ENCODE measurements at regions not wholly inside any gene's neighbourhood (a gene's known extent, or its start where the extent isn't known, plus 50 kb on each side); places are given as distances from the start of the nearest gene placed in this dataset.

DNA sequence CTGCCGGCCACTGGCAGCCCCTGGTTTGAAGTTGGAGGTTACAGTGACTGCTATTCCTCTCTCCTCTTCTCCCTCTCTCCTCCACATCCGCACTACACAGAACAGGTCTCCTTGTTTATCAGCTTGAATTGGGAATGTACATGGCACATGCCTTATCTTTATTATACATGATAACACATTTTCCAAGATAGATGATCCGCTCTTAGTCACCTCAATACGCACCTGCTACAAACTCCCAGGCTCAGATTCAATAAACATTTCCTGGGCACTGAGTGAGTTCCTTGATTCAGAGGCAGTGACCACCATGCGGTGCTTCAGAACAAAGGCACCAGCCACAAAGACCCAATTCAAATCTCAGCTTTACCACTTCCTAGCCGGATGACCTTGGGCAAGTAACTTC, 227.7 kb downstream of the TSHZ3 start:
- no peak for DNase-seq (ENCODE audit: low read depth in 1 of 2, low spot score in 1 of 2)

DNA sequence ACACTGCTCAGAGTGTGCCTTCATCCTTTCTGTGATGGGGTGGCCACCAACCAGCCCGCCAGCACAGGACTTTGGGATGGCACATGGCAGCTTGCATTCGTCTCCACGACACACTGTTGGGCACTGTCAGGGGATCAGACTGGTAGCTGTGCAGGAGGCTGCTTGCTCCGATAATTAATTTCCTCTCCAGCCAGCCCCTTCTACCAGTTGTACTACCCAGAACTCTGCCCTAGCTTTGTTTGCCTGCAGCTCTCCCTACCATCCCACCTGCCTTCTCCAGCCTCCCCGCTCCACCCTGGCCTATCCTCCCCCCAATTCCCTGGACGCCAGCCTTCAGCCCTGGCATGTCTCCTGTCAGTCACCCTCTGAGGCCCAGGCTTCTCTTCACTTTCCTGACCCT, 228.3 kb downstream of the TSHZ3 start:
- DNase-seq (ENCODE audit: low read depth in 1 of 2, low spot score in 1 of 2) = no peak

DNA sequence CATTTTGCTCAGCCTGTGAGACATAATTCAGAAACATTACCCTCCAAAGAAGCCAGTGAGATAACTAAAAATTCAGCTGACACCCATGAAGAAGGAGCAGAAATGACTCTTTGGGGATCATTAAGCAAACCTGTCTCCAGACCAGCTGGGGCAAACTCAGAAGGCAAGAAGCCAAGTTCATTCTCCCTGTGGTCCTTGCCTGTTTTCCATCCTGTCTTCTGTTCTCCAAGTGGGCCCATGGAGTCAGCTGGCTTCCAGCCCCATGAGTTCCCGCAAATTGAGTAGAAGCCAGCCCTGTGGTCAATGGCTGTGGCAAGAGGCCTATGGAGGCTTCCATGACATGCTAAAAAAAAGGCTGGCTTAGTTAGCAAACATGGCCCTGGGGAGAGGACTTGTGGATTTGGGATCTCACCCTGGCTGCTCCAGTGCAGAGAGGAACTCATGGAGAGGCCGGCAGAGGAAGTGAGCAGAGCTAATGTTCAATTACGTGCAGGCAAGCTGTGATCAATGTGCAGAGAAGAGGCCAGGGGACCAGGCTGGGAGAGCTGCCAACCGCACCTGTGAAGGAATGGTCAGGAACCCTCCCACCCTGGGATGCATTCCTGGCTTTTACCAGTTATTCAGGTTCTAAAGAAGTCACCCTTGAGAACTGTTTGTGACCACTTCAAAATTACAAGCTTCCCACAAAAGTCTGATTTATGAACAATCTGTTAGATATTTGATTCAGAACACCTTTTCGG, 229.1 kb downstream of the TSHZ3 start:
- no peak for DNase-seq (ENCODE audit: low read depth in 1 of 2, low spot score in 1 of 2)

DNA sequence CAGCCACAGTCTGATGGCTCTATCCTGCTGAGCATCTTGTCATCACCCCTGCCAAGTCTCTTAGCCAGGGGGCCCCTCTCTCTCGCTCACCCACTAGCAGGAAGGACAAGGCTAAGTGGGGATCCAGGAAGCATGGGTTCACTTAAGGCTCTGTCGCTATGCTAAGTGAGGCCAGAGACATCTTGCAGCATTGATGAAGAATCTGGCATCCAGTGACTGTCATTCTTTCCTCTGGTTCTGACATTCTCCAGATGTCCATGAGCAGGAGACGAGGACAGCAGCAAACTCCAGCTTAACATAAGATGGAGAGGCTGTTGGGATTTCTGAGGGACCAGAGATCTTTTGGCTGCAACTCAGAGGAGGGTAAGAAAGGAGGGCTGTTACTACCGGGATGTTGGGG, 230.2 kb downstream of the TSHZ3 start:
- no peak for DNase-seq (ENCODE audit: low read depth in 1 of 2, low spot score in 1 of 2)

DNA sequence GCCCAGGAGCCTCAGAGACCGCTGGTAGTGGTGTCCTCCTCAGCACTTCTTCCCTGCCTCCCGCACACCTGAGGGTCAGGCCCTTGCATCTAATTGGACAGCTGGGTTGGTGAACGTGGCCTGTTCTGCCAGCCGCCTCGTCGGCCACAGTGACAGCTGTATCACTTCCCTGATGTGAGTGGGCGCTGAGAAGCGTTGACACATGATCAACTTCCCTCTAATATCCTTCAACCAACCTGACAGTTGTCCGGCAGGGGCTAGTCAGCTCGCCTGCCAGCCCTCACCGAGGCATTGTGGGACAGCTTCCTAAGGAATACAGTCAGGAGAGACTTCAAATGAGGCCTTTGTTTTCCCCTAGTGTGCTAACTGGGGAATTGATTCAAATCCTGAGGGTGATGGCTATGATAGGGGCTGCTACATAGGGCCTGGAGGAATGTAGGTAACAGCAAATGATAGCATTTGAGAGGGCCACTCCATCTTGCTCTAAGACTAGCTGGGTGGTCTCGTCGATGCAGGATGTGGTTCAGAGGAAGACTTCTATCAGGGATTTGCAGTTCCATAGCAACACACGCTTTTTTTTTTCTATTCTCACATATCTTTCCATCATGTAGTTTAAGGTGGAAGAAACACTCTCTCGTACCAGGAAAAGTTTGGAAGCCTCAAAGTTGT, 230.8 kb downstream of the TSHZ3 start:
- no peak for DNase-seq (ENCODE audit: low read depth in 1 of 2, low spot score in 1 of 2)

DNA sequence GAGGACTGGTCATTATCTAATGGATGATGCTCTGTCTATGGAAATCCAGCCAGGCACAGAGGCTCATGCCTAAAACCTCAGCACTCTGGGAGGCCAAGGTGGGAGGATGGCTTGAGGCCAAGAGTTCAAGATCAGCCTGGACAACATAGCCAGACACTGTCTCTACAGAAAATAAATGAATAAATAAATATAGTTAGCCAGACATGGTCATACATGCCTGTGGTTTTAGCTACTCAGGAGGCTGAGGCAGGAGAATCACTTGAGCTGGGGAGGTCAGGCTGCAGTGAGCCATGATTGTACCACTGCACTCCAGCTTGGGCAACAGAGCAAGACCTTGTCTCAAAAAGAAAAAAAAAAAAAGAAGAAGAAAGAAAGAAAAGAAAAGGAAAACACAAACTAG, 234.7 kb downstream of the TSHZ3 start:
- no peak for DNase-seq (ENCODE audit: low read depth in 1 of 2, low spot score in 1 of 2)

DNA sequence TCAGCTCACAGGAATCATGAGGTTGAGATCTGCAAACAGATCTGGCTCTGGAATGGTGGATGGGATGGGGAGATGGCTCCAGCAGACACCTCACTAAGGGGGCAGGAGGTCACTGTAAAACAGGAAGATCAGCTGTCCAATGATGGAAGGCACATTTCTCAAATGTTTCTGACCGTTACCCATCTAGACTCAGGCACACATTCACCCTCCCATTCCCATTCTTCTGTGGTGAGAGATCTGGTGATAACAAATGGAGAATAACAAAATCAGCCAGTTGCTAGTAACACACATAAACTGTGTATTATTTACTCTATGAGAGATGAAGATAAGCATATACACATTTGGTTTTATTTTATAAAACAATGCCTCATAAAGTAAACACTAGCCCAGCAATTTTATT, 235.9 kb downstream of the TSHZ3 start:
- no peak for DNase-seq (ENCODE audit: low read depth in 1 of 2, low spot score in 1 of 2)

DNA sequence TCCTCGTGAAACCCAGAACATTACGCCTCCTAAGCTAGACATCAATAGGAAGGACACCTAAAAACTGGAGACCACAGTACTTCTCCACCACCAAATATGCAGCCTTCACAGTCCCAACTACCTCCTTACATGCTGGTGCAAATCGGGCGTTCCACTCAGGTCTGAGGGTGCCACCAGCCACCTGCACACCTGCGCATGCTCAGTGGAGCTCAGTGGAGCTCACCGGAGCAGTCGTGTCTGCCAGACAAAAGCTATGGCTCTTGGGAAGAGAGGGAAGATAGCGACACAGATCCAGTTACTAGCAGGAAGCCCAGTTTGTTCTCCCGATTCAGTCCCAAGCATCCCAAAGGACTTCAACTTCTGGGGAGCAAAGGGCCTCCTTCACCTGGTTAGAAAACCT, 237.1 kb downstream of the TSHZ3 start:
- no peak for DNase-seq (ENCODE audit: low read depth in 1 of 2, low spot score in 1 of 2)

DNA sequence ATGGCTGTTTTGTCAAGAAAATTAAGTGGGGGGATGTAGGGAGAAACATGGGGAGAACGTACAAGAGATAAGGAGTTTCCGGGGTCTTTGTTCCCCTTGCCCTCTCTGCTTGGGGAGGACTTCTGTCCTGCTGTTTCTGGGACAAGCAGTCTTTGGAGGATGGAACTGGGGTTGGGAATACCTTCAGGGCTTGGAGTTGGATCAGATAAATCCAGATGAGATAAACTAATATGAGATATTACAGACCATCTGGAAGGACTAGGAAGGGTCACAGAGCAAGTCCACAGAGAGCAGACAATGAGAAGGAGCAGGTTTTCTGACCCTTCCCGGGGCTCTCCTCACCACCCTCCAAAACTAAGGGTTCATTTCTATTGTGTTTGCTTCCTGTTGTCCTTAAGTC, 237.5 kb downstream of the TSHZ3 start:
- no peak for DNase-seq (ENCODE audit: low read depth in 1 of 2, low spot score in 1 of 2)

DNA sequence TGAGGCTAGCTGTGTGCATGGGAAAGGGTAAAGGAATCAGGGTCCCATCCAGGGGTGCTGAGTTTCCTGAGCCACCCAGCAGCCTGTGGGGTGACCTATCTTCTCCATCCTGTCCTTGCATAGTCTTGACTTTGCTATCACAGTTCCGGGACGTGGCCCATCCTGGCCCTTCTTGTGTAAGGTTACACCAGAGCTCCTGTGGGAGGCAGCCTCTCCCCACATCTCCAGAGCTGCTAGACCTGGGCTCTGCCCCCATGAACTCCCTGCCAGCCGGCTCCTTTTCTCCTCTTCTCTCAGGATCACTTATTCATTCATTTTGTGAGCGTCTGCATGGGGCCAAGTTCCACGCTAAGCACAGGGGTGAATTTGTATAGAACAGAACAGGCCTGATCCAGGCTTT, 238.9 kb downstream of the TSHZ3 start:
- DNase-seq (ENCODE audit: low read depth in 1 of 2, low spot score in 1 of 2) = no peak

DNA sequence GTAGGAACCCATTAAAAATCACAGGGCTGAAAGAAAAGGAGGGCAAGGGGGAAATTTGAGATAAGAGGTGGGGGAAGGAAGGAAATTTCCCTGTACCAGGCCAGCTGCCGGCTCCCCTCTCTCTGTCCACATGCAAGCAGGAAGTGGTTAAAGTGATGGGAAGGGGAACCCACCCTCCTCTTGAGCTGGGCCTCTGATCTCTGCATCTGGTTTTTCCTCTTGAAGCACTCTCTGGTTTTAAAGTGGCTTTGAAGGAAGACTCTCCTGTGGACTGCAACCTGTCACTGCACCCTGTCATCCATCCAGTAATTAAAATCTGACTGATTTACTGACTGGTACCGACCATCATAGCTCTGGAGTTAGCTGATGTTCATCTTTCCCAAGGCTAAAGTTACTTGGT, 239.6 kb downstream of the TSHZ3 start:
- DNase-seq (ENCODE audit: low read depth in 1 of 2, low spot score in 1 of 2) = no peak

DNA sequence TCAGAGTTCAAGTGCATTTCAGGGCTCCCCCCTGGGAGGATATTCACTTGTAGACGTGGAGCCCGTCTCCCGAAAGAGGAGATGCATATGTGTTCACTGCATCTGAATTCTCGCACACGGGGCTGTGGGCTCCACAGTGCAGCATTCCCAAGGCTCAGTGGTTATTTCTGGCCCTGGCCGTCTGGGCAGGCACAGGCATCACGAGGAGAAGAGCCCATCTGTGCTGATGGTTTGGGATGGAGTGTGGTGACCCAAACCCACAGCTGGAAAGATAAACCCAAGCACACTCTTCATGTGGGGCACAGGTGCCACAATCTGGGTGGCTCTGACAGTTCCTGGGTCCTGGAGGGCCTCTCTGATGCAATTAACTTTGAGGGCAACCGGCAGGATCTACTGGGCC, 242.1 kb downstream of the TSHZ3 start:
- no peak for DNase-seq (ENCODE audit: low read depth in 1 of 2, low spot score in 1 of 2)

DNA sequence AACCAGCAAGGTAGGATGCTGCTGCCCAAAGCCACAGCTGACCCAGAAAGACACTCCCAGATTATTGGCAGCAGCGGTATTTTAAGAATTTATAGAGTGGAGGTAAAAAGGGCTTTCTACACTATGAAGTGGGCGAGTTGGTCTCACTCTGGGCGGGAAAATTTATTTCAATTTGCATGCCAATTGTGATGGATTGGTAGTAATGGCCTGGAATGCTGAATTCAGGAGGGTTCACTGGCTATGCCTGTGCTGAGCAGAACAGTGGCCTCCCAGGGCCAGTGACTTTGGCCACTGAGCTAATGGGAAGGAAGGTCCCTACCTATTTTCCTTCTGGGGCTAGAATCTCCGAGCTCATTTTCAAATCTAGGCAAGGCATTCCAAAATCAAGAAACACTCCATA, 243.5 kb downstream of the TSHZ3 start:
- DNase-seq (ENCODE audit: low read depth in 1 of 2, low spot score in 1 of 2) = no peak

DNA sequence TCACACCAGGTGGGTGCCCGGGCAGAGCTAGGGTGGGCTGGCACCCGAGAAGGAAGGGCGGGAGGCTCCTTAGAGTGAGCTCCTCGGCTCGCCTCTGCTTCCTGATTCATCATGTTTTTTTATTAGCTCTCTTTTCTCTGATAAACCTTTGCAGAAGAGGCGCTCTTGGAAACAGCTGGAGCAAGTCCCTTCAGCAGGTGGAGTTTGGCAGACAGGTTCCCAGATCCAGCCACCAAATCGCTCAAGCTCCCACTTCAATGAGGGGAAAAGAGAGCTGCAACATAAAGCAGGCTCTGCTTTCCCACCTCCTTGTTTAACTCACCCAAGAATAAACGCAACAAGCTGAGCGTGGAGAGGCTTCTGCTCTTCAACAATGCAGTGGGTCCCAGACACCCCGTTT, 244.8 kb downstream of the TSHZ3 start:
- no peak for DNase-seq (ENCODE audit: low read depth in 1 of 2, low spot score in 1 of 2)

DNA sequence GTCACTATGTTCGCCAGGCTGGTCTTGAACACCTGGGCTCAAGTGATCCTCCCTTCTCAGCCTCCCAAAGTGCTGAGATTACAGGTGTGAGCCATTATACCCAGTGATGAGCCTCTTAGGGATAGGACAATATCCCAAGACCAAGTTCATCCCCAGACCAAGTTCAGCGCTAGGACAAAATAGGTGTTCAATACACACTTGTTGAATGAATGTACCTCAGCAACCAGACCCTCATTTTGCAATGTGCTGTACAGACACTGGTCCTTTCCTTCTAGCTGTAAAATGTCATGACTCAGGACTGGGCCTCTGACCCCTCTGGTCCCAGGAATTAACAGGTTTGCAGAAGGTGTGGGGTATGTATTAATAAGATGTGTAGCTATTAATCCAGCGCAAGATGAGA, 246.0 kb downstream of the TSHZ3 start:
- no peak for DNase-seq (ENCODE audit: low read depth in 1 of 2, low spot score in 1 of 2)

DNA sequence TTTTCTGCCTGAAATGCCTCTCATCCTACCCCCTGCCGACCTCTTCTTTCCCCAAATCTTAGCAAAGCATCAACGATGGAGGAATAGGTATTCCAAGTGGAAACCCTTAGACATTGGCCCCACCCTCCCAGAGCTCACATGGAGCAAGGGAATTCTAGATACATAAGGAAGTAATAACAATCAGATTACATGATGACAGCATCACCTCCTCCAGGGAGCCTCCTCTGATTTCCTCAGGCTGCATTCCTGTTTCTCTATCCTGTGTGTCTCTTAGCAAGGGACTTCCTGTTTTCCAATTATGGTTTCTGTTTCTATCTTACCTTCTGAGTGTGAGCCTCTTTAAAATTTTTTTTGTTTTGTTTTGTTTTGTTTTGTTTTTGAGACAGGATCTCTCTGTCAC, 246.6 kb downstream of the TSHZ3 start:
- no peak for DNase-seq (ENCODE audit: low read depth in 1 of 2, low spot score in 1 of 2)

DNA sequence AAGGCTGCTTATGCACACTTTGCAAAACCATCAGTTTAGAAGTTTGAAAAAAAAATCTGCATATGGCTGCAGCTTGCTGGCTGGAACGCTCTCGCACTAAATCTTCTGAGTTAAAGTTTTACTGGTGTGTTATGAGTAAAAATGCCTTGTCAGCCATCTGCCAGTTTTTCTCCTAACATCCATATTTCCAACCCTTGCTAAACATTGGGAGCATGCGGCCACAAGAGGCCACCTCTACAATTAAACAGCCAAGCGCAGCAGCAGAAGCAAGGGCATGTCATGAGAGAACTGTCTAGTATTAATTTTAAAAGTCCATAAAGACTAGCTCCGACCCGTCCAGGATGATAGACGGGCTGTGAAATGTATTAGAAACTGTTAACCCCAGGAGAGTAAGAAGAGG, 248.3 kb downstream of the TSHZ3 start:
- no peak for DNase-seq (ENCODE audit: low read depth in 1 of 2, low spot score in 1 of 2)

DNA sequence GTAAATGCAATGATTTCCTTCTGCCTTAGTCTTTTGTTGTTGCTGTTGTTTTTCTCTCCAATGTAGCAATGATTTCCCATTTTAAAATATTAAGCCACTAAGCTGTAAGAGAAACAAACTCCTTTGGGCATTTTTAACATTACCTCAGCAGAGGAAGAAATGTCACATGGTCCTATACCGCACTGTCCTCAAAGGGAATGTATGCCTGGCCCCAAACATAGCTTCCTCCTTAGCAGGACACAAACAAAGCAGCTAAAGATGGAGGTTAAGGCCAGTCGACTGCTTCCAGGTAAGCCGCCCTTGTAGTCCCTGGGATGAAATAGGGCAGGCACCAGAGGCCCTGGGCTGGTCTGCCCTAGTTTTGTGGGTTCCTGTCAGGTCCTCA, 249.0 kb downstream of the TSHZ3 start:
- no peak for DNase-seq (ENCODE audit: low read depth in 1 of 2, low spot score in 1 of 2)

DNA sequence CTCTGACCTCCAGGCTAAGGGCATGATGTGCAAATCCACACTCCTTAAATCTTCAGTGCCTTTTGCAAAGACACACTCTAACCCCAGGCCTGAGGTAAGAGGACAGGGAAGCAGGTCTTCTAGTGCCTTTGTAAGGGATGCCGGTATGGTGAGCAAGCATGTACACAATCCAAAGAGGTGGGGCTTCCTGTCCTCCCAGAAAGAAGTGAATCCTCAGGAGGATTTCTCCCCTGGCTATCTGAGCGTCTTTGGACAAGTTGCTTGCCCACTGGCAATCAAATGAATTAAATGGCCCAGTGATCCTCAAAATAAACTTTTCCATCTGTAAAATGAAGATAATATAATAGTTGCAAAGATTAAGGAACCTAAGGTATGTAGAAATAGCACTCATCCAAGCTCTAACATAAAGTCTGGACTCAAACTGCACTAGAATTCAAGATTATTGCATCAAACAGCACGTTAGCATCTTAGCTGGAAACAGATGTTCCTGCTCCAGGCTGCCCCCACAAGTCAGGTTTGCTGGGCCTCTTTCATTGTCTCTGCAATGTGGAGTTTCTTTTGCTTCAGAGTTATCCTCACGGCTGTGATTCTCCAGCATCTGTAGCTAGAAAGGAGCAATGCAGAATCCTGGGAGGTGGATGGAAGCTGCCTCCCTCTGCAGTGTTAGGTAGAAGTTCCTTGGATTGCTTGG, 249.6 kb downstream of the TSHZ3 start:
- no peak for DNase-seq (ENCODE audit: low read depth in 1 of 2, low spot score in 1 of 2)

DNA sequence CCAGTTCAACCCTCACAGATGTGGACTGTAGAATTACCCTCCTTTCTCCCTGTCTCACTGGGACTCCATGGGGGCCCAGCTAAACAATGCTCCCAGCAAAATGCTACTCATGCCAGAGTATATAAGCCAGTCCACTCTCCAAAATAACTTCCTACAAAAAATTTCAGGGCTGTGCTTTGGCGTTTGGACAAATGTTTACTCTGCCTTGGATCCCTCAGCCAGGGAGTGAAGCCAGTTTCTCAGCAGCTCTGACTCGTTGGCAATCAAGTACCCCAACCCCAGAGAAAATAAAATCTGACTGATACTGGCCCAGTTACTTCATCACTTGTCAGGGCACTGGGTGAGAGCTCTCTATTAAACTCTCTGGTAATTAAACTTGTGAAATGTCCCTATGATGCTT, 250.4 kb downstream of the TSHZ3 start:
- no peak for DNase-seq (ENCODE audit: low read depth in 1 of 2, low spot score in 1 of 2)

DNA sequence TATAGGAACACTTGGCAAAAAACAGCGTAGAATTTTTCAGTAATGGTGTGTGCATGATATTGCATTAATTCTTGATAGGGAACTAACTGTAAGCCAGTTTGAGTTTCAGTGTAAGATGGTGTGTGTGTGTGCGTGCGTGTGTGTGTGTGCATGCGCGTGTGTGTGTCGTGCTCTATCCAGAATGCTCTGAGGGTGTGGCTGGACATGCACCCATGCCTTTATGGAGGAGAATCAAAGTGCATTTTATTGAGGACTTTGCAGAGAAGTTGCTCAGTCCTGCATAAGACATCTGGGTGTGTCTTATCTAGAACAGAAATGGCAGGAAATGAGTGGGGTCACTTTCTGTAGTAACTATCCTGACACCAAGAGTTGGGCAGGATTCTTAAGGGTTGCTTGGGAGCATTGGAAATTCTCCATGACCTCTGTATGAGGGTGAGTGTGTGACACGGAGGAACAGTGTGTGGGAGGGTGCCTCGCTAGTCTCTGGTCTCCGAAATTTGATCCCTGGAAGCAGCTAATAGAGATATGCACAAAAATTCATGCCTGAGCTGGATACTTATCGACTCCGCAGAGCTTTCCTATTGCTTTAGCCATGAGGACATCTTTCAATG, 252.2 kb downstream of the TSHZ3 start:
- DNase-seq (ENCODE audit: low read depth in 1 of 2, low spot score in 1 of 2) = no peak
